K562 (cell line): ENCODE measurements at regions not wholly inside any gene's neighbourhood (a gene's known extent, or its start where the extent isn't known, plus 50 kb on each side); places are given as distances from the start of the nearest gene placed in this dataset.

Source experiments
- ATAC-seq: fragments of 200-7000 bp; cut with Tn5 transposase; 3 replicates; pipeline ENCODE4 v1.9.1; 2020; ENCODE audit warnings: moderate library complexity
- BruUV-seq: library from RNA; stranded (reverse); fragments of 400-500 nt; replicated peaks from 2 replicates; lab custom pipeline; 2021; lab: Mats Ljungman, UMichigan
- CTCF ChIA-PET: fragments of 300-600 bp; formaldehyde crosslinking; extraction: SDS; loops from one replicate; lab custom pipeline; 2021; ENCODE audit warnings: low intra/inter-chr PET ratio; lab: Yijun Ruan, JAX
- POLR2A ChIA-PET: fragments of 300-600, 350-650 bp; sonication (Branson Sonifier 250); formaldehyde crosslinking; extraction: SDS; loops from one replicate; lab custom pipeline; 2021; ENCODE audit warnings: antibody characterized with exemption, inconsistent platforms; lab: Yijun Ruan, JAX
- DNase-seq, 4 experiments: peaks; one replicate each; pipeline versions ENCODE4 v3.0.0 to v3.0.0-alpha.2; 2011 to 2018; ENCODE audit warnings: low spot score in 3 of 4, mixed read lengths in 3 of 4; ENCODE audit errors: extremely low read depth in 1 of 4
- FAIRE-seq: peaks from 2 replicates; lab custom pipeline; 2011; peaks lifted over from hg19 to GRCh38; lab: Jason Lieb, UNC
- H2AFZ ChIP-seq: 2 replicates; pipeline ENCODE4 v1.6.0; 2011; ENCODE audit warnings: low read depth, low read length, control low read depth, inconsistent platforms
- H3K27ac ChIP-seq: fragments of 200-600 bp; 3 replicates; pipeline ENCODE4 v1.8.0; 2011; ENCODE audit warnings: low read depth, mild to moderate bottlenecking, control low read depth, inconsistent platforms, low read length, moderate library complexity, mixed read lengths; ENCODE audit errors: extremely low read depth
- H3K27me3 ChIP-seq, 2 experiments: fragments of 300-600 bp in 1 of 2; 2 replicates in 1 of 2; 3 replicates in 1 of 2; pipeline versions ENCODE4 v1.6.0 to v1.8.0; 2011; ENCODE audit warnings: inconsistent platforms in 2 of 2, low read length in 2 of 2, mild to moderate bottlenecking in 1 of 2, mixed read lengths in 1 of 2, moderate library complexity in 1 of 2; ENCODE audit not compliant: control insufficient read depth in 2 of 2, insufficient read depth in 2 of 2
- H3K36me3 ChIP-seq: fragments of 300-600 bp; 3 replicates; pipeline ENCODE4 v1.8.0; 2011; ENCODE audit warnings: mild to moderate bottlenecking, low read length, inconsistent platforms; ENCODE audit not compliant: control insufficient read depth, insufficient read depth
- H3K4me1 ChIP-seq, 2 experiments: fragments of 200-600 bp in 1 of 2; replicated peaks in 1 of 2; 2 replicates in 1 of 2; 3 replicates in 1 of 2; pipeline versions ENCODE4 v1.5.1 to v1.8.0; 2011; ENCODE audit warnings: inconsistent platforms in 2 of 2, low read length in 2 of 2, mild to moderate bottlenecking in 1 of 2, mixed read lengths in 1 of 2, moderate library complexity in 1 of 2; ENCODE audit not compliant: control insufficient read depth in 2 of 2, insufficient read depth in 2 of 2
- H3K4me2 ChIP-seq: 2 replicates; pipeline ENCODE4 v1.6.1; 2011; ENCODE audit warnings: low read length, control low read depth, inconsistent platforms, mixed read lengths; ENCODE audit not compliant: insufficient read depth
- H3K4me3 ChIP-seq: fragments of 200-600 bp; sonication (generic), shearing (Covaris generic); 2 replicates; pipeline ENCODE4 v1.5.1; 2016; ENCODE audit warnings: control low read depth, inconsistent platforms
- H3K79me2 ChIP-seq: fragments of 200-600 bp; 3 replicates; pipeline ENCODE4 v1.8.0; 2011; ENCODE audit warnings: low read length, inconsistent platforms; ENCODE audit not compliant: control insufficient read depth, insufficient read depth
- H3K9ac ChIP-seq, 2 experiments: 2 replicates each; pipeline versions ENCODE4 v1.6.0 to v1.6.1; 2011; ENCODE audit warnings: low read depth in 2 of 2, low read length in 2 of 2, control low read depth in 1 of 2, inconsistent platforms in 1 of 2, mild to moderate bottlenecking in 1 of 2, mixed read lengths in 1 of 2; ENCODE audit not compliant: insufficient read depth in 1 of 2
- H3K9me1 ChIP-seq: one replicate; pipeline ENCODE4 v1.6.0; 2011; ENCODE audit warnings: inconsistent platforms, mild to moderate bottlenecking, low read length, moderate library complexity; ENCODE audit not compliant: control insufficient read depth, insufficient read depth
- H3K9me3 ChIP-seq: replicated peaks from 2 replicates; pipeline ENCODE4 v1.5.1; 2011; ENCODE audit warnings: low read depth, low read length, inconsistent platforms; ENCODE audit not compliant: control insufficient read depth, insufficient read depth
- H4K20me1 ChIP-seq: replicated peaks from 2 replicates; pipeline ENCODE4 v1.6.1; 2011; ENCODE audit warnings: low read length, inconsistent platforms, mixed read lengths; ENCODE audit not compliant: control insufficient read depth, insufficient read depth
- GABPA ChIP-seq: fragments of 200-800 bp; sonication (Bioruptor generic); conservative IDR thresholded peaks from 2 replicates; pipeline ENCODE4 v1.6.1; 2016; ENCODE audit warnings: low read depth, missing genetic modification characterization, missing compliant biosample characterization
- MAZ ChIP-seq, 2 experiments: fragments of 450-650 bp in 1 of 2; sonication (generic) in 1 of 2; formaldehyde crosslinking; IDR thresholded peaks in 1 of 2; conservative IDR thresholded peaks in 1 of 2; 2 replicates each; pipeline versions ENCODE4 v1.4.0 to v1.5.0; 2020; ENCODE audit warnings: mild to moderate bottlenecking in 1 of 2, missing genetic modification reagents in 1 of 2
- NCOA1 ChIP-seq: fragments of 450-650 bp; IDR thresholded peaks from 2 replicates; pipeline ENCODE4 v1.6.1; 2016; ENCODE audit warnings: low read depth
- RBM22 ChIP-seq: fragments of 200-400 bp; formaldehyde crosslinking; IDR thresholded peaks from 2 replicates; pipeline ENCODE4 v1.6.1; 2018; ENCODE audit warnings: low read length, low read depth; ENCODE audit not compliant: poor library complexity, severe bottlenecking
- SREBF1 ChIP-seq: fragments of 150-350 bp; IDR thresholded peaks from 2 replicates; pipeline ENCODE4 v1.6.1; 2014; ENCODE audit warnings: antibody characterized with exemption, low read depth, low read length, borderline replicate concordance
- ZC3H11A ChIP-seq: IDR thresholded peaks from 2 replicates; pipeline ENCODE4 v1.6.1; 2012; ENCODE audit warnings: low read depth, low read length, improper control_type of control experiment
- WGBS: fragments of 100-300 bp; shearing (Covaris generic); methylation state at CpG from one replicate; pipeline ENCODE4 v1.1.6; 2016; ENCODE audit warnings: low coverage, mixed read lengths; ENCODE audit not compliant: insufficient coverage; ENCODE audit errors: missing lambda C conversion rate; 5-methylcytosine and 5-hydroxymethylcytosine counted together
- in situ Hi-C: fragments of 300-500 bp; cut with MboI; formaldehyde crosslinking; loops from 4 replicates; pipeline ENCODE4 v1.15.0; 2018; ENCODE audit warnings: inconsistent platforms, mixed read lengths
- intact Hi-C: fragments of 100-400 bp; cut with micrococcal nuclease; formaldehyde crosslinking; loops from 2 replicates; pipeline ENCODE4 v1.14.2; 2022
- TF ChIP-seq, protein P1 (sequence below): IDR thresholded peaks from 3 replicates; pipeline ENCODE4 v1.6.1; 2011; ENCODE audit warnings: borderline replicate concordance, mild to moderate bottlenecking; ENCODE audit not compliant: insufficient read length, insufficient read depth
- TF ChIP-seq, protein P2 (sequence below): fragments of 200-800 bp; sonication (Bioruptor generic); IDR thresholded peaks from 2 replicates; pipeline ENCODE4 v1.6.1; 2017; ENCODE audit warnings: missing genetic modification characterization, missing compliant biosample characterization
- TF ChIP-seq, protein P3 (sequence below), 2 experiments: fragments of 150-350 bp in 1 of 2; IDR thresholded peaks; 2 replicates each; pipeline ENCODE4 v1.6.1; 2012 to 2016; ENCODE audit warnings: low read depth in 2 of 2, low read length in 2 of 2, mild to moderate bottlenecking in 1 of 2, moderate library complexity in 1 of 2
- TF ChIP-seq, protein P4 (sequence below): fragments of 150-350 bp; conservative IDR thresholded peaks from 2 replicates; pipeline ENCODE4 v1.6.1; 2014; ENCODE audit warnings: low read length
- TF ChIP-seq, protein P5 (sequence below), 3 experiments: fragments of 200-800 bp in 1 of 3; sonication (Bioruptor generic) in 1 of 3; sonication (generic) in 1 of 3; formaldehyde crosslinking in 1 of 3; IDR thresholded peaks; 2 replicates each; pipeline versions ENCODE4 v1.6.1 to v1.8.0; 2016 to 2022; ENCODE audit warnings: mild to moderate bottlenecking in 2 of 3, missing compliant biosample characterization in 2 of 3, missing genetic modification characterization in 2 of 3, missing genetic modification reagents in 1 of 3

DNA sequence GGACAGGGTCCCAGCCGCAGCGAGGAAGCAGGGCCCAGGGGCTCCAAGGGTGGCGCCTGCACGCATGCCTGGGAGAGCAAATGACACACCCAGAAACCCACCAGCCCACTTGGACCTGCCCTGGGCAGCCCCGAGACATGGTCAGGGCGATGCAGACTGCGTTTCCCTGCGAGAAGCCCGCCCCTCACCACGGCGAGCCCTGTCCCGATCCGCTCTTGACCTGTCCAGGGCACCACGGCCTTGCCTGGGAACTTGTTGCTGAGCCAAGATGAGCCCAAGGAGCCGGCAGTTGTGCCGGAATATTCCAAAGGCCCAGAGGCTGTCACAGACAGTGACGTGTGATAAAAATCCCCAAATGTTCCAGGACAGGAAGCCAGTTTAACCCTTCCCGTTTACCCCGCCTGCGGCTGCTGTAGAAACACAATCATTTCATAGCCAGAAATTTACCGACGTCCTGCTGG is 78.1 kb downstream of the SIK1 start:
- in situ Hi-C loops = no loop called here
- WGBS = 3% methylated on average over 22 of the region's 22 CpGs
- FAIRE-seq = no peak
- H3K27ac ChIP-seq = no peak overlapping the region
- no peak overlapping the region for H3K9ac ChIP-seq
- no TSS peak for BruUV-seq
- H3K9me3 ChIP-seq = no peaks in the 10 kb centered on the region
- ChIA-PET CTCF (no interaction called here), POLR2A (no interaction called here)
- ATAC-seq = no peak
- no peaks in the 10 kb centered on the region for H3K9me1 ChIP-seq
- H3K27me3 ChIP-seq = peaks cover 37 to 91% of the 10 kb centered on the region in 2 experiments; a peak in 4 of 5 replicates
- no peak overlapping the region for H3K4me2 ChIP-seq
- 0 out of 2 replicates have a peak, but pooled peaks cover 8% of the 10 kb centered on the region for H4K20me1 ChIP-seq
- no peaks in the 10 kb centered on the region for H3K79me2 ChIP-seq
- H3K36me3 ChIP-seq = no peaks in the 10 kb centered on the region
- H3K4me3 ChIP-seq = no peak overlapping the region
- H2AFZ ChIP-seq = no peak overlapping the region
- intact Hi-C loops = no loop called here
- H3K4me1 ChIP-seq = peaks cover 0 to 34% of the 10 kb centered on the region in 2 experiments; a peak in 2 of 5 replicates
- no peak for DNase-seq
- TF ChIP-seq NCOA1 = no peak
- TF ChIP-seq RBM22 = no peak
- TF ChIP-seq, protein P1, sequence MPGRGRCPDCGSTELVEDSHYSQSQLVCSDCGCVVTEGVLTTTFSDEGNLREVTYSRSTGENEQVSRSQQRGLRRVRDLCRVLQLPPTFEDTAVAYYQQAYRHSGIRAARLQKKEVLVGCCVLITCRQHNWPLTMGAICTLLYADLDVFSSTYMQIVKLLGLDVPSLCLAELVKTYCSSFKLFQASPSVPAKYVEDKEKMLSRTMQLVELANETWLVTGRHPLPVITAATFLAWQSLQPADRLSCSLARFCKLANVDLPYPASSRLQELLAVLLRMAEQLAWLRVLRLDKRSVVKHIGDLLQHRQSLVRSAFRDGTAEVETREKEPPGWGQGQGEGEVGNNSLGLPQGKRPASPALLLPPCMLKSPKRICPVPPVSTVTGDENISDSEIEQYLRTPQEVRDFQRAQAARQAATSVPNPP = no peak
- TF ChIP-seq, protein P2, sequence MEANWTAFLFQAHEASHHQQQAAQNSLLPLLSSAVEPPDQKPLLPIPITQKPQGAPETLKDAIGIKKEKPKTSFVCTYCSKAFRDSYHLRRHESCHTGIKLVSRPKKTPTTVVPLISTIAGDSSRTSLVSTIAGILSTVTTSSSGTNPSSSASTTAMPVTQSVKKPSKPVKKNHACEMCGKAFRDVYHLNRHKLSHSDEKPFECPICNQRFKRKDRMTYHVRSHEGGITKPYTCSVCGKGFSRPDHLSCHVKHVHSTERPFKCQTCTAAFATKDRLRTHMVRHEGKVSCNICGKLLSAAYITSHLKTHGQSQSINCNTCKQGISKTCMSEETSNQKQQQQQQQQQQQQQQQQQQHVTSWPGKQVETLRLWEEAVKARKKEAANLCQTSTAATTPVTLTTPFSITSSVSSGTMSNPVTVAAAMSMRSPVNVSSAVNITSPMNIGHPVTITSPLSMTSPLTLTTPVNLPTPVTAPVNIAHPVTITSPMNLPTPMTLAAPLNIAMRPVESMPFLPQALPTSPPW (CRISPR knock-in tag) = no peak
- TF ChIP-seq SREBF1 = no peak
- no peak for TF ChIP-seq MAZ (CRISPR knock-in tag; conservative IDR thresholded peaks at IDR 0.05 in 1 of 2, IDR thresholded peaks at IDR 0.05 in 1 of 2)
- TF ChIP-seq GABPA (tag) = no peak
- TF ChIP-seq, protein P3, sequence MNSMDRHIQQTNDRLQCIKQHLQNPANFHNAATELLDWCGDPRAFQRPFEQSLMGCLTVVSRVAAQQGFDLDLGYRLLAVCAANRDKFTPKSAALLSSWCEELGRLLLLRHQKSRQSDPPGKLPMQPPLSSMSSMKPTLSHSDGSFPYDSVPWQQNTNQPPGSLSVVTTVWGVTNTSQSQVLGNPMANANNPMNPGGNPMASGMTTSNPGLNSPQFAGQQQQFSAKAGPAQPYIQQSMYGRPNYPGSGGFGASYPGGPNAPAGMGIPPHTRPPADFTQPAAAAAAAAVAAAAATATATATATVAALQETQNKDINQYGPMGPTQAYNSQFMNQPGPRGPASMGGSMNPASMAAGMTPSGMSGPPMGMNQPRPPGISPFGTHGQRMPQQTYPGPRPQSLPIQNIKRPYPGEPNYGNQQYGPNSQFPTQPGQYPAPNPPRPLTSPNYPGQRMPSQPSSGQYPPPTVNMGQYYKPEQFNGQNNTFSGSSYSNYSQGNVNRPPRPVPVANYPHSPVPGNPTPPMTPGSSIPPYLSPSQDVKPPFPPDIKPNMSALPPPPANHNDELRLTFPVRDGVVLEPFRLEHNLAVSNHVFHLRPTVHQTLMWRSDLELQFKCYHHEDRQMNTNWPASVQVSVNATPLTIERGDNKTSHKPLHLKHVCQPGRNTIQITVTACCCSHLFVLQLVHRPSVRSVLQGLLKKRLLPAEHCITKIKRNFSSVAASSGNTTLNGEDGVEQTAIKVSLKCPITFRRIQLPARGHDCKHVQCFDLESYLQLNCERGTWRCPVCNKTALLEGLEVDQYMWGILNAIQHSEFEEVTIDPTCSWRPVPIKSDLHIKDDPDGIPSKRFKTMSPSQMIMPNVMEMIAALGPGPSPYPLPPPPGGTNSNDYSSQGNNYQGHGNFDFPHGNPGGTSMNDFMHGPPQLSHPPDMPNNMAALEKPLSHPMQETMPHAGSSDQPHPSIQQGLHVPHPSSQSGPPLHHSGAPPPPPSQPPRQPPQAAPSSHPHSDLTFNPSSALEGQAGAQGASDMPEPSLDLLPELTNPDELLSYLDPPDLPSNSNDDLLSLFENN (IDR thresholded peaks at IDR 0.05; ENCODE audit: low read depth in 2 of 2, low read length in 2 of 2) = no peak
- TF ChIP-seq, protein P4, sequence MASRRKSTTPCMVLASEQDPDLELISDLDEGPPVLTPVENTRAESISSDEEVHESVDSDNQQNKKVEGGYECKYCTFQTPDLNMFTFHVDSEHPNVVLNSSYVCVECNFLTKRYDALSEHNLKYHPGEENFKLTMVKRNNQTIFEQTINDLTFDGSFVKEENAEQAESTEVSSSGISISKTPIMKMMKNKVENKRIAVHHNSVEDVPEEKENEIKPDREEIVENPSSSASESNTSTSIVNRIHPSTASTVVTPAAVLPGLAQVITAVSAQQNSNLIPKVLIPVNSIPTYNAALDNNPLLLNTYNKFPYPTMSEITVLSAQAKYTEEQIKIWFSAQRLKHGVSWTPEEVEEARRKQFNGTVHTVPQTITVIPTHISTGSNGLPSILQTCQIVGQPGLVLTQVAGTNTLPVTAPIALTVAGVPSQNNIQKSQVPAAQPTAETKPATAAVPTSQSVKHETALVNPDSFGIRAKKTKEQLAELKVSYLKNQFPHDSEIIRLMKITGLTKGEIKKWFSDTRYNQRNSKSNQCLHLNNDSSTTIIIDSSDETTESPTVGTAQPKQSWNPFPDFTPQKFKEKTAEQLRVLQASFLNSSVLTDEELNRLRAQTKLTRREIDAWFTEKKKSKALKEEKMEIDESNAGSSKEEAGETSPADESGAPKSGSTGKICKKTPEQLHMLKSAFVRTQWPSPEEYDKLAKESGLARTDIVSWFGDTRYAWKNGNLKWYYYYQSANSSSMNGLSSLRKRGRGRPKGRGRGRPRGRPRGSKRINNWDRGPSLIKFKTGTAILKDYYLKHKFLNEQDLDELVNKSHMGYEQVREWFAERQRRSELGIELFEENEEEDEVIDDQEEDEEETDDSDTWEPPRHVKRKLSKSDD = no peak
- TF ChIP-seq, protein P5, sequence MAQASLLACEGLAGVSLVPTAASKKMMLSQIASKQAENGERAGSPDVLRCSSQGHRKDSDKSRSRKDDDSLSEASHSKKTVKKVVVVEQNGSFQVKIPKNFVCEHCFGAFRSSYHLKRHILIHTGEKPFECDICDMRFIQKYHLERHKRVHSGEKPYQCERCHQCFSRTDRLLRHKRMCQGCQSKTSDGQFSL (CRISPR knock-in tag; IDR thresholded peaks at IDR 0.05) = no peak
- TF ChIP-seq, protein P5 (tag; IDR thresholded peaks at IDR 0.05) = no peak
- TF ChIP-seq ZC3H11A = no peak
